ENCODE measurements at regions not wholly inside any gene's neighbourhood (a gene's known extent, or its start where the extent isn't known, plus 50 kb on each side); places are given as distances from the start of the nearest gene placed in this dataset.

DNA sequence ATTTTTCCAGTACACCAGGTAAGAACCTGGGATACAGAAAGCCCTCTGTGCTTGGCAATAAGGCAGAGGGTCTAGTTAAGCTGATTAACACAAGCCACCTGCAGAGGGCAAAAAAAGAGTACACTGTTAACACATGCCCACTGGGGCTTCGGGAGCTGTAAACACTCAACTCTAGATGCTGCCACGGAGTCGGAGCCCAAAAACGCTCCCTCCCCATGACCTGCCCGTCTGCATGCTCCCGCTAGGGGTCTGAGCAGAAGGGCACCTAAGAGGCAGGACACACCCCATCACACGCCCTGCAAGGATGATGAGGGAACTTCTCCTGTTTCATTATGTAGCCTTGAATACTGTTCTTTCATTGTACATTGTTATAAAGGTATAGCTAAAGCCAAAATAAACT is 715.6 kb upstream of the AADAT start:
- H3K4me3 ChIP-seq (ENCODE audit: insufficient read depth, low read length): no peak overlapping the region

DNA sequence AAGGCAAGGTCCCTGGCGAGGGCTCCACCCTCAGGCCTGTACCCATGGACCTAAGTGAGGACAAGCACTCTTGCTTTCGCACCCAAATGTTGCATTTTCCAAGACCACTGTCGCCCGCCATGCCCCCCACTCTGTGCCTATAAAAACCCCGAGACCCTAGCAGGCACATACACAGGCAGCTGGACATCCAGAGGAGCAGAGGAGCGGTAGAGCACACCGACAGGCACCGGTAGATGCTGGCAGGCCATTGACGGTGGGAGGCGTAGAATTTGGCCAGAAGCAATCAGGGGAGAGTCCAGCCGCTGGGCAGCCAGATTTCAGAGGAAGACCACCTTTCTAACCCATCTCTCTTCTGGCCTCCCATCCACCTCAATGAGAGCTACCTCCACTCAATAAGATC is 715.2 kb upstream of the AADAT start:
- TF ChIP-seq, protein P1, sequence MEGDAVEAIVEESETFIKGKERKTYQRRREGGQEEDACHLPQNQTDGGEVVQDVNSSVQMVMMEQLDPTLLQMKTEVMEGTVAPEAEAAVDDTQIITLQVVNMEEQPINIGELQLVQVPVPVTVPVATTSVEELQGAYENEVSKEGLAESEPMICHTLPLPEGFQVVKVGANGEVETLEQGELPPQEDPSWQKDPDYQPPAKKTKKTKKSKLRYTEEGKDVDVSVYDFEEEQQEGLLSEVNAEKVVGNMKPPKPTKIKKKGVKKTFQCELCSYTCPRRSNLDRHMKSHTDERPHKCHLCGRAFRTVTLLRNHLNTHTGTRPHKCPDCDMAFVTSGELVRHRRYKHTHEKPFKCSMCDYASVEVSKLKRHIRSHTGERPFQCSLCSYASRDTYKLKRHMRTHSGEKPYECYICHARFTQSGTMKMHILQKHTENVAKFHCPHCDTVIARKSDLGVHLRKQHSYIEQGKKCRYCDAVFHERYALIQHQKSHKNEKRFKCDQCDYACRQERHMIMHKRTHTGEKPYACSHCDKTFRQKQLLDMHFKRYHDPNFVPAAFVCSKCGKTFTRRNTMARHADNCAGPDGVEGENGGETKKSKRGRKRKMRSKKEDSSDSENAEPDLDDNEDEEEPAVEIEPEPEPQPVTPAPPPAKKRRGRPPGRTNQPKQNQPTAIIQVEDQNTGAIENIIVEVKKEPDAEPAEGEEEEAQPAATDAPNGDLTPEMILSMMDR (IDR thresholded peaks at IDR 0.05; ENCODE audit: extremely low read depth, low read depth, low read length): no peak
- Histone ChIP-seq H3K36me3 (ENCODE audit: insufficient read depth, low read length) (no peaks in the 10 kb centered on the region), H4K20me1 (ENCODE audit: insufficient read depth, low read length) (no peaks in the 10 kb centered on the region), H3K4me1 (ENCODE audit: insufficient read depth, low read length) (no peaks in the 10 kb centered on the region), H3K27me3 (ENCODE audit: insufficient read depth, low read length) (no peaks in the 10 kb centered on the region), H3K79me2 (ENCODE audit: insufficient read depth, low read length) (no peaks in the 10 kb centered on the region), H3K4me3 (ENCODE audit: insufficient read depth, low read length) (no peak overlapping the region), H3K9me3 (ENCODE audit: low read depth, low read length) (no peaks in the 10 kb centered on the region), H3K27ac (ENCODE audit: low read depth, low read length) (no peak overlapping the region), H3K4me2 (ENCODE audit: insufficient read depth, low read length) (no peak overlapping the region), H2AFZ (ENCODE audit: low read length) (no peak overlapping the region)
- no peak for DNase-seq (ENCODE audit: insufficient read length, low spot score, missing footprints)

More for the DNA sequence above, 715.6 kb upstream of the AADAT start:
- Histone ChIP-seq H3K27me3 (ENCODE audit: insufficient read depth, low read length) (no peaks in the 10 kb centered on the region), H2AFZ (ENCODE audit: low read length) (no peak overlapping the region), H3K4me2 (ENCODE audit: insufficient read depth, low read length) (no peak overlapping the region), H3K4me1 (ENCODE audit: insufficient read depth, low read length) (no peaks in the 10 kb centered on the region), H4K20me1 (ENCODE audit: insufficient read depth, low read length) (no peaks in the 10 kb centered on the region), H3K27ac (ENCODE audit: low read depth, low read length) (no peak overlapping the region), H3K9me3 (ENCODE audit: low read depth, low read length) (no peaks in the 10 kb centered on the region), H3K79me2 (ENCODE audit: insufficient read depth, low read length) (no peaks in the 10 kb centered on the region), H3K36me3 (ENCODE audit: insufficient read depth, low read length) (no peaks in the 10 kb centered on the region)
- TF ChIP-seq, protein P1 (IDR thresholded peaks at IDR 0.05; ENCODE audit: extremely low read depth, low read depth, low read length): no peak
- no peak for DNase-seq (ENCODE audit: insufficient read length, low spot score, missing footprints)

DNA sequence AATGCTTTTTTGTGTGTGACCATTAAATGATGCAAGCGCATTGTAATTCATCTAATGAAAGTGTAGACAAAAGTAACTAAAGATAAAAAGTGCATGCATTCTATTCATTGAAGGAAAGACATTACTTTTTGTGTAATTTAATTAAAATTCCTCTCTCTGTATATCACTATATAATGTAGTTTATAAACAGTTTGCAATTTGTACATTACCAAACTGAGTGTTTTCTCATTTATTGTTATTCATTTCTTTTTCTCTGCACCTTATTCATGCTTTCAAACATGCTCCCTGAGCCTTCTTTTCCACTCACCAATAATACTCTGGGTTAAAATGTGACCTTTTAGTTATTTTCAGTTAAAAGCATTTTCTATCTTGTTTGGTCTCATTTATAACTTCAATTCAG is 713.7 kb upstream of the AADAT start:
- no peaks in the 10 kb centered on the region for H3K79me2 ChIP-seq (ENCODE audit: insufficient read depth, low read length)
- no peak overlapping the region for H2AFZ ChIP-seq (ENCODE audit: low read length)
- H3K4me2 ChIP-seq (ENCODE audit: insufficient read depth, low read length): no peak overlapping the region
- TF ChIP-seq, protein P1 (IDR thresholded peaks at IDR 0.05; ENCODE audit: extremely low read depth, low read depth, low read length): no peak
- no peaks in the 10 kb centered on the region for H3K36me3 ChIP-seq (ENCODE audit: insufficient read depth, low read length)
- DNase-seq (ENCODE audit: insufficient read length, low spot score, missing footprints): no peak
- H3K4me1 ChIP-seq (ENCODE audit: insufficient read depth, low read length): no peaks in the 10 kb centered on the region
- H4K20me1 ChIP-seq (ENCODE audit: insufficient read depth, low read length): no peaks in the 10 kb centered on the region
- H3K9me3 ChIP-seq (ENCODE audit: low read depth, low read length): no peaks in the 10 kb centered on the region
- no peaks in the 10 kb centered on the region for H3K27me3 ChIP-seq (ENCODE audit: insufficient read depth, low read length)
- no peak overlapping the region for H3K4me3 ChIP-seq (ENCODE audit: insufficient read depth, low read length)
- no peak overlapping the region for H3K27ac ChIP-seq (ENCODE audit: low read depth, low read length)

DNA sequence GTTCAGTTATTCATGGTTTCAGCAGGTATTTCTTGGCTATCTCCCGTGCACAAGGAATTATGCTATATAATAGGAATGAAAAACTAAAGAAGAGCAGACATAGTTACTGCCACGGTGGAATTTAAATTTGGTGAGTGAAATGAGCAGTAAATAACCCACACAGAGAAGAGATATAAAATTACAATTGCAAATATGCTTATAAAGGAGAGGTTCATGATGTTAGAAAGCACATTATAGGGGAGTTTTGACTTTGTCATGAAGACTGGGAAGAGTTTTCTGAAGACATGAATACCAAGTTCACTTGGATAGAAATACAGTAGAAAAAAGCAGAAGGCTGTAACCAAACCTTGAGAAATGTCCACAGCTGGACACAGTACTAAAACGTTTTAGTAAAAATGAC is 712.0 kb upstream of the AADAT start:
- Histone ChIP-seq H3K4me1 (ENCODE audit: insufficient read depth, low read length) (no peaks in the 10 kb centered on the region), H3K36me3 (ENCODE audit: insufficient read depth, low read length) (no peaks in the 10 kb centered on the region), H3K27ac (ENCODE audit: low read depth, low read length) (no peak overlapping the region), H3K4me3 (ENCODE audit: insufficient read depth, low read length) (no peak overlapping the region), H2AFZ (ENCODE audit: low read length) (no peak overlapping the region), H3K4me2 (ENCODE audit: insufficient read depth, low read length) (no peak overlapping the region), H3K9me3 (ENCODE audit: low read depth, low read length) (no peaks in the 10 kb centered on the region), H4K20me1 (ENCODE audit: insufficient read depth, low read length) (no peaks in the 10 kb centered on the region), H3K79me2 (ENCODE audit: insufficient read depth, low read length) (no peaks in the 10 kb centered on the region), H3K27me3 (ENCODE audit: insufficient read depth, low read length) (no peaks in the 10 kb centered on the region)
- no peak for DNase-seq (ENCODE audit: insufficient read length, low spot score, missing footprints)
- TF ChIP-seq, protein P1 (IDR thresholded peaks at IDR 0.05; ENCODE audit: extremely low read depth, low read depth, low read length): no peak

Data from osteoblast (primary cell).